ENCODE measurements at regions not wholly inside any gene's neighbourhood (a gene's known extent, or its start where the extent isn't known, plus 50 kb on each side); places are given as distances from the start of the nearest gene placed in this dataset.
"Not testable (repeated sequence)": the region's sequence is repeated elsewhere in the genome, so short reads cannot be mapped to it uniquely, and the experiment has no call there.

- DNase-seq (ENCODE audit: low read depth): not testable (repeated sequence)
These were observed 213.3 kb upstream of the CXADR start for GRCh38 chr21:17299576-17299975.

DNA sequence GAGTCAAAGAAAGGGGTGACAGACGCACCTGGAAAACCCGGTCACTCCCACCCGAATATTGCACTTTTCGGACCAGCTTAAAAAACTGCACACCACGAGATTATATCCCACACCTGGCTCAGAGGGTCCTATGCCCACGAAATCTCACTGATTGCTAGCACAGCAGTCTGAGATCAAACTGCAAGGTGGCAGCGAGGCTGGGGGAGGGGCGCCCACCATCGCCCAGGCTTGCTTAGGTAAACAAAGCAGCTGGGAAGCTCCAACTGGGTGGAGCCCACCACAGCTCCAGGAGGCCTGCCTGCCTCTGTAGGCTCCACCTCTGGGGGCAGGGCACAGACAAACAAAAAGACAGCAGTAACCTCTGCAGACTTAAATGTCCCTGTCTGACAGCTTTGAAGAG is 185.1 kb upstream of the CXADR start:
- DNase-seq (ENCODE audit: low read depth): not testable (repeated sequence)

GRCh38 chr21:17334484-17334883 is 178.4 kb upstream of the CXADR start:
- DNase-seq (ENCODE audit: low read depth): no peak

DNA sequence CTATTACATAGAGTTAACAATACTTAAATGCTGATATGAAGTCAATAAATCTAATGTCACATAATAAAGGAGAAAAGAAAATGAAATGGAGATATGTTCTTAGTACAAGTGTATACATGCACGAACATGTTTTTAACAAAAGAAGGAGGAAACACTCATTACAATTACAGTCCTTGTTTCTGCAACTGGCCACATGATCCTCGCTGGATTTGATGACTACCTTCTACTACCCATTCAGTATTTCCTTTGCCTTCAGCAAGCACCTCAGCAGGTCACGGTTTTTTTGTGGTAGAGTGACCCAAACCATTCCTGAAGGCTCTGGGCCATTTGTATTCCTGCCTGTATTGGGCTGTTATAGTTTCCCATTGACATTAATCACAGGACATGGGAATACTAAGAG is 172.8 kb upstream of the CXADR start:
- no peak for DNase-seq (ENCODE audit: low read depth)

- DNase-seq (ENCODE audit: low read depth): no peak
These were observed 169.8 kb upstream of the CXADR start for GRCh38 chr21:17343055-17343454.

DNA sequence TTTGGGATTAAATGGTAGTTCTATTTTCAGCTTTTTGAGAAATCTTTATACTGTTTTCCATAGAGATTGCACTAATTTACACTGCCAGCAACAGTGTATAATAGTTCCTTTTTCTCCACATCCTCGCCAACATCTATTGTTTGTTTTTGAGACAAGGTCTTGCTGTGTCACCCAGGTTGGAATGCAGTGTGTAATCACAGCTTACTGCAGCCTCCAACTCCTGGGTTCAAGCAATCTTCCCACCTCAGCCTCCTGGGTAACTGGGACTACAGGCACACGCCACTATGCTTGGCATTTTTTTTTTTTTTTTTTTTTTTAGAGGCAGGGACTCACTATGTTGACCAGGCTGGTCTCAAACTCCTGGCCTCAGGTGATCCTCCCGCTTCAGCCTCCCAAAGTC is 164.5 kb upstream of the CXADR start:
- no peak for DNase-seq (ENCODE audit: low read depth)

- no peak for DNase-seq (ENCODE audit: low read depth)
These were observed 164.0 kb upstream of the CXADR start for GRCh38 chr21:17348849-17349248.

- no peak for DNase-seq (ENCODE audit: low read depth)
These were observed 161.1 kb upstream of the CXADR start for GRCh38 chr21:17351766-17352165.

GRCh38 chr21:17352996-17353655 is 159.7 kb upstream of the CXADR start:
- no peak for DNase-seq (ENCODE audit: low read depth)

DNA sequence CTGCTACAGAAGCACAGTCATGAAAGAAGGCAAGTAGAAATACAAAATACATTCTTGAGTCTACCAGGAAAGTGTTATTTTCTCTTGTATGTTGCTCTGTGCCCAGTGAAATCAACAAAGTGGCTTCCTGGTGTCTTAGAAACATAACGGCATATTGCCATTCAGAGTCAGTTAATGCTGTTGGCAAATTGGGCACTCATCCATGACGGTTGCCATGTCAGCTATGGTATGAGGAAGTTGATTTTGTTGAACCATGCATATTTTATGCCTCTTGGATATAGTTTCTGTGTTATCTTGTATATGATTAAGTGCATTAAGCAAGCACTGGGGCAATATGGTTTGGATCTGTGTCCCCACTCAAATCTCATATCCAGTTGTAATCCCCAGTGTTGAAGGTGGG is 153.1 kb upstream of the CXADR start:
- DNase-seq (ENCODE audit: low read depth): no peak

DNA sequence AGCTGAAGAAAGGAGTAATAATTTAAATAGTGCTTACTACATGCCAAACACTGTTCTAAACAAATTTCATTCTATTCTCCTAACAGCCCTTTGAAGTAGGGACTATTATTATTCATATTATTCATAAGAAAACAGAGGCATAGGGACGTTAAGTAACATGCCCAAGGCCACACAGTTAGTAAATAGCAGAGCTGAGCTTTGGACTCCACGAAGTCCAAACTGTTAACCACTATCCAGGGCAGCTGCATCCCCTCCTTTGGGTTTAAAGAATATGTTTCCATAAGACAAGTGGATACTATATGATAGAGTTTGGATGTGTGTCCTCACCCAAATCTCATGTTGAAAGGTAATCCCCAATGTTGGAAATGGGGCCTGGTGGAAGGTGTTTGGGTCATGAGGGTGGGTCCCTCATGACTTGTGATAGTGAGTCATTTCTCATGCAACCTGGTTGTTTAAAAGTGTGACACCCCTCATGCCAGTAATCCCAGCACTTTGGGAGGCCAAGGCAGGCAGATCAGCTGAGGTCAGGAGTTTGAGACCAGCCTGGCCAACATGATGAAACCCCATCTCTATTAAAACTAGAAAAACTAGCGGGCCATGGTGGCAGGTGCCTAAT is 144.0 kb upstream of the CXADR start:
- no peak for DNase-seq (ENCODE audit: low read depth)

- no peak for DNase-seq (ENCODE audit: low read depth)
These were observed 142.6 kb upstream of the CXADR start for GRCh38 chr21:17370263-17370662.

- no peak for DNase-seq (ENCODE audit: low read depth)
These were observed 141.9 kb upstream of the CXADR start for GRCh38 chr21:17370916-17371315.

- DNase-seq (ENCODE audit: low read depth): peak; percentile 31
These were observed 141.4 kb upstream of the CXADR start for GRCh38 chr21:17371450-17371849.

DNA sequence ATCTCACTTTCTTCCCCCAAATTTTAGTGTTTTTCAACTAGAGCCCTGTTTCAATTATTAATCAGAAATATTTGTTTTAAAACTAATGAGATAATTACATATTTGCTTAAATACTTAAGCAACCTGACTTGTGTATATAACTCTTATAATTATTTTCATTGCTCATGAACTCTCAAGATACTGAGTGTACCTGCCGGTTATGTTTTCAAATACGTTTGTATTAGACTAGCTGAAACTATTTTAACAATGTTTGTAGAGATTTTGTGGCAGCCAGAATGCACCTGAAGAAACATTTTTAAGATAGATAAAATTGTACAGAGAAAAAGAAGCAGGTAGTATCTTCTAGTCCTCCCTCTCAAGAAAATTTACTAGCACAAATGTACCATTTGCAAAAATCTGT is 140.6 kb upstream of the CXADR start:
- DNase-seq (ENCODE audit: low read depth): no peak

DNA sequence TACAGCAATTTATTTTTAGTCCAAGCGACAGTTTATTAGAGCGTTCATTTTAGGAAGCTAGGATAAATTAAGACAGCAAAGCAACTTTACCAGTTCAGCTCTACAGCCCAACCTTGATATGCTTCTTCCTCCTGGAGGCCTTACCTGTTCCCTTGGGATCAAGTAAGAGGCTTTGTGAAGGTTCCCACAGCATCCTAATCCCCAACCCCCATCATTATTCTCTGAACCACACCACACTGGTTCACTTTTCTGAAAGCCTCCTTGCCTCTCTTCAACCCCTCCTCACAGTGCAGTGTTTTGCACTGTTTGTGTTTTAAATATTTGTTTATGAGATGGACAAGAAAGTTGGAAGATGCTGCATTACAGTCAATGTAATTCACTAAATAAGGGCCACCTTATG is 126.3 kb upstream of the CXADR start:
- DNase-seq (ENCODE audit: low read depth): no peak

- peak; percentile 18 for DNase-seq (ENCODE audit: low read depth)
These were observed 125.7 kb upstream of the CXADR start for GRCh38 chr21:17387030-17387617.

GRCh38 chr21:17388226-17388625 is 124.6 kb upstream of the CXADR start:
- no peak for DNase-seq (ENCODE audit: low read depth)

DNA sequence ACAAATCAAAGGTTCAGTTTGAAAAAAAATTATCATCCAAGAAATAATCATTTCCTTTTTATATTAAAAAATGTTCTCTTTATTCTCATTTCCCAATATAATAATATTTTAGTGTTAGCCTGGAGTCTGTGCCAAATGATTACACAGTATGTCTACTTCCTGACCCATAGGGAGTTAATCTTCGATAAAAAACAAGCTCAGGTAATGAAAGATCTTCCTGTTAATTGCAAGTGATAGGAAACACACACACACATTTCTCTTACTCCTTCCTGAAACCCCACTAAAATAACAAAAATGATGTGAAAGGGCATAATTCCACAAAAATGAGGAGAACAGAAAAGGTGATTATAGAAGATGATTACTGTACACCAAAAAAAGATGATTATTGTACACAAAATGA is 123.5 kb upstream of the CXADR start:
- DNase-seq (ENCODE audit: low read depth): no peak

- no peak for DNase-seq (ENCODE audit: low read depth)
These were observed 122.3 kb upstream of the CXADR start for GRCh38 chr21:17390569-17390968.

DNA sequence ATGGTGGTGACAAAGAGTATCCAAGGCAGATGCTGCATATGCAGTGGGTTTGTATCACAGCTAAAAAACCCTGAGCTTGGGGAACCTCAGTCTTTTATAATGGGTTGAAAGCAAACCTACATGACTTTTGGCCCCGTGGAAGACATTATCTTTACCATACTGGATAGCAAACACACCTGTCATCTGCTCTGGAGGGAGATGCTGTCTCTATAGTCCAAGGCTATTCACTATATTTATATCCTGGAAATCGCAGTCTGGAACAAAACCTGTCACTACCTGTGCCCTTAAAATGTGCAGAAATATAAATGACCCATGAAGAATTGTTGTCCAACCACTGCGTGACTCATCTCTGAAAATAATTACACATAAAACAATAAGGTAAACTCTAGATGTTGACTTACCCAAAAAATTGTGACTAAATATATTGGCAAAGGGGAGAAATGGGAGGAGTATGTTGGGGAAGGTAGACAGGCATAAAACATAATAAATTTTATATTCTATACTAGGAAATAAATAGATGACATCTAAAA is 121.0 kb upstream of the CXADR start:
- no peak for DNase-seq (ENCODE audit: low read depth)

DNA sequence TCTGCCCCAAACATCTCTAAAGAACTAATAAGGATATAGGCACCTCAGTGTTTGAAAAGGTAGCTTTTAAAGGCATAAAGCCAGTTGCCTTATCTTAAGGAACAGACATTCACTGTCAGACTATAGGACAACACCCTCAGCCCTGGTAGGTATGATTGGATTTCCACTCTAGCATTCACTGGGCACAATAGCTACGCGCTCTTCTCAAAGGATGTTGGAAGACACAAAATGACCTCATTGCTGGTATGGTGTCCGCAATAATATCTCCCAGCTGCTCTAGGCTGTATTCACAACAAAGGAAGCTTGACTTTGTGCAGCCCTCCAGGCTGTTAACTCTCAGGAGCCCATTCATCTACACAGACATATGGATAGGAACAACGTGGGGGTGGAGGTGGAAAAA is 119.4 kb upstream of the CXADR start:
- DNase-seq (ENCODE audit: low read depth): no peak

DNA sequence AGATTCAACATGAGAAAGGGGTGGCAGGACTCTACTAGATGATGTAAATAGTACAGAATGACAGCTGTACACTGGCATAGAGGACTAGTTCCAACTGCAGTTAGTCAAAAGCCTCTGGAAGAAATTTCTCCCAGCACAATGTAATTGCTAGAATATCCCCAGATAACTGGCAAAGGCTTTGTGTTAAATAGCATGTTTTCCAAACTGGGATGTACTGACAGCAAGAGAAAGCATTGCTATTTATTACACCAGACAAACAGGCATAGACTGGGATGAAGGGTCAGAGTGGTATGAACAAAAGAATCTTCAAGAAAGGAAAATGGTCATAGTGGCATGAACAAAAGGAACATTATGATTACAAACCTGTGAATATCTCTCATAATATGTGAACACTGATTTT is 115.9 kb upstream of the CXADR start:
- DNase-seq (ENCODE audit: low read depth): no peak

GRCh38 chr21:17397703-17398102 is 115.1 kb upstream of the CXADR start:
- no peak for DNase-seq (ENCODE audit: low read depth)
